Tibial nerve (tissue), 3 donors: ENCODE measurements at regions not wholly inside any gene's neighbourhood (a gene's known extent, or its start where the extent isn't known, plus 50 kb on each side); places are given as distances from the start of the nearest gene placed in this dataset.

Source experiments
- POLR2A ChIP-seq, 2 donors: fragments of 450-650 bp; IDR thresholded peaks; one replicate each; pipeline ENCODE4 v1.6.1; 2017; ENCODE audit warnings: antibody characterized with exemption in 2 of 2, mild to moderate bottlenecking in 2 of 2, moderate library complexity in 2 of 2
- TF ChIP-seq, protein P1 (sequence below), 5 experiments: fragments of 200-600 bp in 3 of 5; fragments of 450-650 bp in 2 of 5; sonication (generic) in 3 of 5; IDR thresholded peaks; one replicate each; pipeline ENCODE4 v1.5.1; 2016 to 2019; ENCODE audit warnings: antibody characterized with exemption in 5 of 5, mild to moderate bottlenecking in 3 of 5, moderate library complexity in 2 of 5

DNA sequence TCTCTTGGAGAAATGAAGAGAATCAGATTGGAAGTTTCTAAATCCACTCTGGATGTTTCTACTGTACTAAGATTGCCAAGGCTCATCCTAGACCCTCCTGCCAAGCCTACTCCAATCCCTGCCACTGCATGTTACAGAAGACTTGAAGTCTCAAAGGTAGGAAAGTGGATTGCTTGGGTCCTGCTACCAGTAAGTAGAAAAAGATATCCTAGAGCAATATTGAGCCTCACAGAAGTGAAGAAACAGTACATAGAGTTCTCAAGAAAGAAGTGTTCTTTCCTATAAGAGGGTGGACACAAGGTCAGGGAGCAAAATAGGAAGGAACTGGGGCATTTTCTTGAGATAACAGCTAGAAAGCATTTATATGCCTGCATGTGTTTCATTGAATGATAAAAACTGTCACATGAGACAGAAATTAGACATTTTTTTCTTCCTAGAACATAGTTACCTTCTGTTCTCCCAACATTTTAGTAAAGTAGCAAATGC is 232.9 kb downstream of the RBM43 start:
- TF ChIP-seq, protein P1, sequence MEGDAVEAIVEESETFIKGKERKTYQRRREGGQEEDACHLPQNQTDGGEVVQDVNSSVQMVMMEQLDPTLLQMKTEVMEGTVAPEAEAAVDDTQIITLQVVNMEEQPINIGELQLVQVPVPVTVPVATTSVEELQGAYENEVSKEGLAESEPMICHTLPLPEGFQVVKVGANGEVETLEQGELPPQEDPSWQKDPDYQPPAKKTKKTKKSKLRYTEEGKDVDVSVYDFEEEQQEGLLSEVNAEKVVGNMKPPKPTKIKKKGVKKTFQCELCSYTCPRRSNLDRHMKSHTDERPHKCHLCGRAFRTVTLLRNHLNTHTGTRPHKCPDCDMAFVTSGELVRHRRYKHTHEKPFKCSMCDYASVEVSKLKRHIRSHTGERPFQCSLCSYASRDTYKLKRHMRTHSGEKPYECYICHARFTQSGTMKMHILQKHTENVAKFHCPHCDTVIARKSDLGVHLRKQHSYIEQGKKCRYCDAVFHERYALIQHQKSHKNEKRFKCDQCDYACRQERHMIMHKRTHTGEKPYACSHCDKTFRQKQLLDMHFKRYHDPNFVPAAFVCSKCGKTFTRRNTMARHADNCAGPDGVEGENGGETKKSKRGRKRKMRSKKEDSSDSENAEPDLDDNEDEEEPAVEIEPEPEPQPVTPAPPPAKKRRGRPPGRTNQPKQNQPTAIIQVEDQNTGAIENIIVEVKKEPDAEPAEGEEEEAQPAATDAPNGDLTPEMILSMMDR (IDR thresholded peaks at IDR 0.05): no peak
- no peak for TF ChIP-seq POLR2A (IDR thresholded peaks at IDR 0.05)
